ENCODE measurements at regions not wholly inside any gene's neighbourhood (a gene's known extent, or its start where the extent isn't known, plus 50 kb on each side); places are given as distances from the start of the nearest gene placed in this dataset.
A peak's percentile ranks its signal among the peaks of the same experiment; 100 is the strongest.

DNA sequence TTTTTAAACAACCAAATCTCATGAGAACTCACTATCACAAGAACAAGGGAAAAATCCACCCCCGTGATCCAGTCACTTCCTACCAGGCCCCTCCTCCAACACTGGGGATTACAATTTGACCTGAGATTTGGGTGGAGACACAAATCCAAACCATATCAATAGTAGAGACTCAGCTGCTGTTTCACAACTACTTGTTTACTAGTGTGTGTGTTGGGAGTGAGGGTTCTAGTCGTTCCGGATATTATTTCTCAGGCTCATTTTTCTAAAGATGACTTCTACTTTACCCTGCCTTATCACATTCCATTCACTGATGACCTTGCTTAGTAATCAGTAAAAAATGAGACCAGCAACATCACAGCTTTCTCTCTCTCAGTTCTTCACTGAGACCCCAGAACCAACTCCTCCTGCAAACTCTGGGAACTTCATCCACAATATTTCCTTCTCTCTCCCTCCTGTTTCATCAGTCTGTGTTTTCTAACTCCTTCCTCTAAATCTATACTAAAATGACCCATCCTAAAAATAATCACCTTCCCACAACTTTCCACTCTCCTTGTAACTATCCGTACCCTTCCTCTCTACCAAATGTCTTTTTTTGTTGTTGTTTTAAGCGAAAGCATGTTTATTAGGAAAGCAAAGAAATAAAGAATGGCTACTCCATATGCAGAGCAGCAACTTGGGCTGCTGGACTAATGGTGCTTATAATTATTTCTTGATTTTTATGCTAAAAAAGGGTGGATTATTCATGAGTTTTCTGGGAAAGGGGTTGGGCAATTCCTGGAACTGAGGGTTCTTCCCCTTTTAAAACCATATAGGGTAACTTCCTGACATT lies 121.5 kb upstream of the SPRY4 start (continued):
- no peak for TF ChIP-seq MAX (IDR thresholded peaks at IDR 0.05)

DNA sequence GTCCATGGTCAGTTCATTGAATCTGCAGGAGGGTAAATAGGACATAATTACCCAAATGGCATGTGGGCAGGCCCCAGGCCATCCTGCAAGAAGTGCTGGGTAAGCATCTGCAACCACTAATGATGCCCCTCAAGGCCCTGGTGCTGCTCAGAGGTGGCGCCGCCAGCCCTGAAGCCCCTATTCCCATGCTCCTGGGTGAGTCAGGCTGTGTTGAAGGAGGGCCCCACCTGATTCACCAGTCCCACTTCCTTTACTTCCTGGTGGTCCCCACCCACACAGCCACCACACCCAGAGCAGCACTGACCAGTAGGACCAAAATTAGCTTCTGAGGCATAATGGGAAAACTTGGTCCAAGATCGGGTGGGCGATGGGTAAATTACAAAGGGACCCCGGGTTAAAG lies 120.4 kb upstream of the SPRY4 start:
- H3K9ac ChIP-seq (ENCODE audit: insufficient read depth, low read depth, low read length), result no peak overlapping the region
- H3K27ac ChIP-seq (ENCODE audit: extremely low read length, insufficient read depth, low read length), result peak overlapping the region; percentile 43
- H3K9me3 ChIP-seq (ENCODE audit: low read length), result no peaks in the 10 kb centered on the region
- WGBS (ENCODE audit: low lambda C conversion rate), result 81% methylated on average over 3 of the region's 5 CpGs
- TF ChIP-seq NBN (conservative IDR thresholded peaks at IDR 0.05), result no peak
- no peak for TF ChIP-seq PRPF4 (IDR thresholded peaks at IDR 0.05; ENCODE audit: low read depth, low read length, poor library complexity, severe bottlenecking)
- TF ChIP-seq, protein P1, sequence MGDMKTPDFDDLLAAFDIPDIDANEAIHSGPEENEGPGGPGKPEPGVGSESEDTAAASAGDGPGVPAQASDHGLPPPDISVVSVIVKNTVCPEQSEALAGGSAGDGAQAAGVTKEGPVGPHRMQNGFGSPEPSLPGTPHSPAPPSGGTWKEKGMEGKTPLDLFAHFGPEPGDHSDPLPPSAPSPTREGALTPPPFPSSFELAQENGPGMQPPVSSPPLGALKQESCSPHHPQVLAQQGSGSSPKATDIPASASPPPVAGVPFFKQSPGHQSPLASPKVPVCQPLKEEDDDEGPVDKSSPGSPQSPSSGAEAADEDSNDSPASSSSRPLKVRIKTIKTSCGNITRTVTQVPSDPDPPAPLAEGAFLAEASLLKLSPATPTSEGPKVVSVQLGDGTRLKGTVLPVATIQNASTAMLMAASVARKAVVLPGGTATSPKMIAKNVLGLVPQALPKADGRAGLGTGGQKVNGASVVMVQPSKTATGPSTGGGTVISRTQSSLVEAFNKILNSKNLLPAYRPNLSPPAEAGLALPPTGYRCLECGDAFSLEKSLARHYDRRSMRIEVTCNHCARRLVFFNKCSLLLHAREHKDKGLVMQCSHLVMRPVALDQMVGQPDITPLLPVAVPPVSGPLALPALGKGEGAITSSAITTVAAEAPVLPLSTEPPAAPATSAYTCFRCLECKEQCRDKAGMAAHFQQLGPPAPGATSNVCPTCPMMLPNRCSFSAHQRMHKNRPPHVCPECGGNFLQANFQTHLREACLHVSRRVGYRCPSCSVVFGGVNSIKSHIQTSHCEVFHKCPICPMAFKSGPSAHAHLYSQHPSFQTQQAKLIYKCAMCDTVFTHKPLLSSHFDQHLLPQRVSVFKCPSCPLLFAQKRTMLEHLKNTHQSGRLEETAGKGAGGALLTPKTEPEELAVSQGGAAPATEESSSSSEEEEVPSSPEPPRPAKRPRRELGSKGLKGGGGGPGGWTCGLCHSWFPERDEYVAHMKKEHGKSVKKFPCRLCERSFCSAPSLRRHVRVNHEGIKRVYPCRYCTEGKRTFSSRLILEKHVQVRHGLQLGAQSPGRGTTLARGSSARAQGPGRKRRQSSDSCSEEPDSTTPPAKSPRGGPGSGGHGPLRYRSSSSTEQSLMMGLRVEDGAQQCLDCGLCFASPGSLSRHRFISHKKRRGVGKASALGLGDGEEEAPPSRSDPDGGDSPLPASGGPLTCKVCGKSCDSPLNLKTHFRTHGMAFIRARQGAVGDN (CRISPR knock-in tag; IDR thresholded peaks at IDR 0.05), result peak; percentile 30; the same call in 1 of the 2 replicates
- no peak for DNase-seq (ENCODE audit: low spot score)
- H3K4me1 ChIP-seq (ENCODE audit: insufficient read depth, low read length), result peaks cover 31% of the 10 kb centered on the region
- no peak for ATAC-seq
- CTCF ChIA-PET (ENCODE audit: low intra/inter-chr PET ratio, low total read pairs), result no interaction called here
- FAIRE-seq, result no peak
- intact Hi-C loops (cut with micrococcal nuclease; ENCODE audit: unreplicated experiment) (no loop called here), in situ Hi-C loops (cut with HindIII; ENCODE audit: extremely low pct_ligation_motif_present, low pct_unique_long_range_greater_than_20kb) (no loop called here)
- no peak overlapping the region for H3K4me2 ChIP-seq (ENCODE audit: low read depth, low read length)
- H3K36me3 ChIP-seq (replicated peaks in 1 of 2; ENCODE audit: control insufficient read depth in 1 of 2, insufficient read depth in 2 of 2, low read length in 2 of 2), result no peaks in the 10 kb centered on the region
- H3K79me2 ChIP-seq (ENCODE audit: insufficient read depth, low read length), result no peaks in the 10 kb centered on the region
- POLR2A ChIA-PET, result interaction anchor here (1.5 to 1.7 kb wide), 2 partner anchors 82 to 103 kb away, joined by 4 to 5 read pairs; no protein-coding TSS in a partner anchor
- no peaks in the 10 kb centered on the region for H4K20me1 ChIP-seq (ENCODE audit: insufficient read depth, low read length)
- no peak overlapping the region for H2AFZ ChIP-seq (ENCODE audit: low read length)
- H3K27me3 ChIP-seq (ENCODE audit: control insufficient read depth in 1 of 2, insufficient read depth in 2 of 2, low read length in 2 of 2), result no peaks in the 10 kb centered on the region
- BruUV-seq (replicated peaks), result no TSS peak
- H3K4me3 ChIP-seq (replicated peaks in 1 of 3; ENCODE audit: insufficient read depth in 1 of 3, low read depth in 2 of 3, low read length in 3 of 3), result no peak overlapping the region
